WTC11 (cell line): ENCODE measurements at regions not wholly inside any gene's neighbourhood (a gene's known extent, or its start where the extent isn't known, plus 50 kb on each side); places are given as distances from the start of the nearest gene placed in this dataset.

Experiments used
- ATAC-seq: fragments of 200-7000 bp; cut with Tn5 transposase; 2 replicates; pipeline ENCODE4 v1.10.0; 2021; ENCODE audit warnings: mild to moderate bottlenecking, moderate library complexity
- CTCF ChIA-PET: fragments of 300-600 bp; sonication (Branson Sonifier 250); formaldehyde crosslinking; loops from one replicate; lab custom pipeline; 2021; ENCODE audit warnings: antibody characterized with exemption; lab: Charles Lee
- POLR2A ChIA-PET: fragments of 350-600 bp; sonication (Branson Sonifier 250); formaldehyde crosslinking; loops from one replicate; lab custom pipeline; 2021; ENCODE audit warnings: antibody characterized with exemption; lab: Charles Lee
- DNase-seq: peaks from one replicate; pipeline ENCODE4 v3.0.0; 2021; ENCODE audit warnings: low spot score
- H3K27ac Mint-ChIP-seq: 2 replicates; pipeline ENCODE4 v1.8.0; 2021; ENCODE audit warnings: mixed read lengths
- H3K27me3 Mint-ChIP-seq: 2 replicates; pipeline ENCODE4 v1.8.0; 2021; ENCODE audit warnings: low read depth, mild to moderate bottlenecking, moderate library complexity, mixed read lengths
- H3K36me3 Mint-ChIP-seq: 2 replicates; pipeline ENCODE4 v1.8.0; 2021; ENCODE audit warnings: mixed read lengths
- H3K4me1 Mint-ChIP-seq: 2 replicates; pipeline ENCODE4 v1.8.0; 2022; ENCODE audit warnings: mixed read lengths
- H3K4me3 Mint-ChIP-seq: 2 replicates; pipeline ENCODE4 v1.8.0; 2021; ENCODE audit warnings: mild to moderate bottlenecking, moderate library complexity, mixed read lengths
- H3K9me3 Mint-ChIP-seq: 2 replicates; pipeline ENCODE4 v1.8.0; 2021; ENCODE audit warnings: mixed read lengths
- EMX1 ChIP-seq: fragments of 250-450 bp; sonication (Bioruptor Pico); IDR thresholded peaks from 2 replicates; pipeline ENCODE4 v1.8.0; 2021; ENCODE audit warnings: mild to moderate bottlenecking
- ERG ChIP-seq: fragments of 250-450 bp; sonication (Bioruptor Pico); IDR thresholded peaks from 2 replicates; pipeline ENCODE4 v1.8.0; 2021; ENCODE audit warnings: mild to moderate bottlenecking
- FOXJ3 ChIP-seq: sonication (generic); formaldehyde crosslinking; IDR thresholded peaks from 2 replicates; pipeline ENCODE4 v1.9.0; 2021; ENCODE audit warnings: missing genetic modification reagents, mild to moderate bottlenecking, borderline replicate concordance
- HMGXB4 ChIP-seq: sonication (generic); formaldehyde crosslinking; IDR thresholded peaks from 2 replicates; pipeline ENCODE4 v1.8.1; 2023; ENCODE audit warnings: mild to moderate bottlenecking, moderate library complexity, missing genetic modification reagents
- IRF2 ChIP-seq: sonication (generic); formaldehyde crosslinking; IDR thresholded peaks from 2 replicates; pipeline ENCODE4 v1.8.0; 2022; ENCODE audit warnings: low read depth, missing genetic modification reagents, borderline replicate concordance
- JAZF1 ChIP-seq: fragments of 250-450 bp; sonication (Bioruptor Pico); IDR thresholded peaks from 2 replicates; pipeline ENCODE4 v1.9.0; 2021; ENCODE audit warnings: moderate library complexity, mild to moderate bottlenecking, inconsistent platforms
- MXD4 ChIP-seq: fragments of 250-450 bp; sonication (Bioruptor Pico); IDR thresholded peaks from 2 replicates; pipeline ENCODE4 v1.8.0; 2021; ENCODE audit warnings: mild to moderate bottlenecking, moderate library complexity, borderline replicate concordance
- NR3C1 ChIP-seq: sonication (generic); formaldehyde crosslinking; conservative IDR thresholded peaks from 2 replicates; pipeline ENCODE4 v1.8.1; 2023; ENCODE audit warnings: low read depth, mild to moderate bottlenecking, missing genetic modification reagents
- SP1 ChIP-seq: sonication (generic); formaldehyde crosslinking; conservative IDR thresholded peaks from 2 replicates; pipeline ENCODE4 v1.8.1; 2022; ENCODE audit warnings: missing genetic modification reagents
- ZNF138 ChIP-seq: sonication (generic); formaldehyde crosslinking; conservative IDR thresholded peaks from 2 replicates; pipeline ENCODE4 v1.8.1; 2022; ENCODE audit warnings: mild to moderate bottlenecking, moderate library complexity, missing genetic modification reagents
- ZNF219 ChIP-seq: sonication (generic); formaldehyde crosslinking; IDR thresholded peaks from 2 replicates; pipeline ENCODE4 v1.8.0; 2023; ENCODE audit warnings: missing genetic modification reagents, mild to moderate bottlenecking, borderline replicate concordance
- ZNF232 ChIP-seq: sonication (generic); formaldehyde crosslinking; IDR thresholded peaks from 2 replicates; pipeline ENCODE4 v1.8.0; 2022; ENCODE audit warnings: mild to moderate bottlenecking, missing genetic modification reagents
- ZNF416 ChIP-seq: fragments of 250-450 bp; sonication (Bioruptor Pico); IDR thresholded peaks from 2 replicates; pipeline ENCODE4 v1.9.0; 2021; ENCODE audit warnings: mild to moderate bottlenecking, inconsistent platforms
- TF ChIP-seq, protein P1 (sequence below): sonication (generic); formaldehyde crosslinking; conservative IDR thresholded peaks from 2 replicates; pipeline ENCODE4 v1.8.1; 2022; ENCODE audit warnings: mild to moderate bottlenecking, missing genetic modification reagents
- TF ChIP-seq, protein P2 (sequence below): sonication (generic); formaldehyde crosslinking; IDR thresholded peaks from 2 replicates; pipeline ENCODE4 v1.8.1; 2023; ENCODE audit warnings: mild to moderate bottlenecking, missing genetic modification reagents, borderline replicate concordance
- TF ChIP-seq, protein P3 (sequence below): sonication (generic); formaldehyde crosslinking; IDR thresholded peaks from 2 replicates; pipeline ENCODE4 v1.8.1; 2022; ENCODE audit warnings: mild to moderate bottlenecking, moderate library complexity, missing genetic modification reagents
- TF ChIP-seq, protein P4 (sequence below): sonication (generic); formaldehyde crosslinking; IDR thresholded peaks from 2 replicates; pipeline ENCODE4 v1.8.1; 2022; ENCODE audit warnings: missing genetic modification reagents, borderline replicate concordance

GRCh38 chr18:73677450-73677849 lies 470.2 kb downstream of the FBXO15 start:
- Mint-ChIP-seq H3K4me3 (no peak overlapping the region), H3K9me3 (no peaks in the 10 kb centered on the region), H3K4me1 (0 out of 2 replicates have a peak, but pooled peaks cover 3% of the 10 kb centered on the region), H3K27ac (no peak overlapping the region), H3K36me3 (no peaks in the 10 kb centered on the region), H3K27me3 (no peaks in the 10 kb centered on the region)
- TF ChIP-seq JAZF1 (CRISPR knock-in tag): no peak
- no peak for TF ChIP-seq ZNF232 (CRISPR knock-in tag)
- no peak for TF ChIP-seq EMX1 (CRISPR knock-in tag)
- TF ChIP-seq NR3C1 (CRISPR knock-in tag): no peak
- TF ChIP-seq MXD4: no peak
- TF ChIP-seq SP1 (CRISPR knock-in tag): no peak
- no peak for TF ChIP-seq ZNF416 (CRISPR knock-in tag)
- TF ChIP-seq FOXJ3 (CRISPR knock-in tag): no peak
- TF ChIP-seq ZNF138 (CRISPR knock-in tag): no peak
- no peak for TF ChIP-seq ERG (CRISPR knock-in tag)
- no peak for TF ChIP-seq IRF2 (CRISPR knock-in tag)
- TF ChIP-seq, protein P1, sequence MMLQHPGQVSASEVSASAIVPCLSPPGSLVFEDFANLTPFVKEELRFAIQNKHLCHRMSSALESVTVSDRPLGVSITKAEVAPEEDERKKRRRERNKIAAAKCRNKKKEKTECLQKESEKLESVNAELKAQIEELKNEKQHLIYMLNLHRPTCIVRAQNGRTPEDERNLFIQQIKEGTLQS: no peak
- TF ChIP-seq, protein P2, sequence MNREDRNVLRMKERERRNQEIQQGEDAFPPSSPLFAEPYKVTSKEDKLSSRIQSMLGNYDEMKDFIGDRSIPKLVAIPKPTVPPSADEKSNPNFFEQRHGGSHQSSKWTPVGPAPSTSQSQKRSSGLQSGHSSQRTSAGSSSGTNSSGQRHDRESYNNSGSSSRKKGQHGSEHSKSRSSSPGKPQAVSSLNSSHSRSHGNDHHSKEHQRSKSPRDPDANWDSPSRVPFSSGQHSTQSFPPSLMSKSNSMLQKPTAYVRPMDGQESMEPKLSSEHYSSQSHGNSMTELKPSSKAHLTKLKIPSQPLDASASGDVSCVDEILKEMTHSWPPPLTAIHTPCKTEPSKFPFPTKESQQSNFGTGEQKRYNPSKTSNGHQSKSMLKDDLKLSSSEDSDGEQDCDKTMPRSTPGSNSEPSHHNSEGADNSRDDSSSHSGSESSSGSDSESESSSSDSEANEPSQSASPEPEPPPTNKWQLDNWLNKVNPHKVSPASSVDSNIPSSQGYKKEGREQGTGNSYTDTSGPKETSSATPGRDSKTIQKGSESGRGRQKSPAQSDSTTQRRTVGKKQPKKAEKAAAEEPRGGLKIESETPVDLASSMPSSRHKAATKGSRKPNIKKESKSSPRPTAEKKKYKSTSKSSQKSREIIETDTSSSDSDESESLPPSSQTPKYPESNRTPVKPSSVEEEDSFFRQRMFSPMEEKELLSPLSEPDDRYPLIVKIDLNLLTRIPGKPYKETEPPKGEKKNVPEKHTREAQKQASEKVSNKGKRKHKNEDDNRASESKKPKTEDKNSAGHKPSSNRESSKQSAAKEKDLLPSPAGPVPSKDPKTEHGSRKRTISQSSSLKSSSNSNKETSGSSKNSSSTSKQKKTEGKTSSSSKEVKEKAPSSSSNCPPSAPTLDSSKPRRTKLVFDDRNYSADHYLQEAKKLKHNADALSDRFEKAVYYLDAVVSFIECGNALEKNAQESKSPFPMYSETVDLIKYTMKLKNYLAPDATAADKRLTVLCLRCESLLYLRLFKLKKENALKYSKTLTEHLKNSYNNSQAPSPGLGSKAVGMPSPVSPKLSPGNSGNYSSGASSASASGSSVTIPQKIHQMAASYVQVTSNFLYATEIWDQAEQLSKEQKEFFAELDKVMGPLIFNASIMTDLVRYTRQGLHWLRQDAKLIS (CRISPR knock-in tag): no peak
- TF ChIP-seq, protein P3, sequence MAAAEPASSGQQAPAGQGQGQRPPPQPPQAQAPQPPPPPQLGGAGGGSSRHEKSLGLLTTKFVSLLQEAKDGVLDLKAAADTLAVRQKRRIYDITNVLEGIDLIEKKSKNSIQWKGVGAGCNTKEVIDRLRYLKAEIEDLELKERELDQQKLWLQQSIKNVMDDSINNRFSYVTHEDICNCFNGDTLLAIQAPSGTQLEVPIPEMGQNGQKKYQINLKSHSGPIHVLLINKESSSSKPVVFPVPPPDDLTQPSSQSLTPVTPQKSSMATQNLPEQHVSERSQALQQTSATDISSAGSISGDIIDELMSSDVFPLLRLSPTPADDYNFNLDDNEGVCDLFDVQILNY (CRISPR knock-in tag): no peak
- no peak for TF ChIP-seq HMGXB4 (CRISPR knock-in tag)
- TF ChIP-seq ZNF219 (CRISPR knock-in tag): no peak
- TF ChIP-seq, protein P4, sequence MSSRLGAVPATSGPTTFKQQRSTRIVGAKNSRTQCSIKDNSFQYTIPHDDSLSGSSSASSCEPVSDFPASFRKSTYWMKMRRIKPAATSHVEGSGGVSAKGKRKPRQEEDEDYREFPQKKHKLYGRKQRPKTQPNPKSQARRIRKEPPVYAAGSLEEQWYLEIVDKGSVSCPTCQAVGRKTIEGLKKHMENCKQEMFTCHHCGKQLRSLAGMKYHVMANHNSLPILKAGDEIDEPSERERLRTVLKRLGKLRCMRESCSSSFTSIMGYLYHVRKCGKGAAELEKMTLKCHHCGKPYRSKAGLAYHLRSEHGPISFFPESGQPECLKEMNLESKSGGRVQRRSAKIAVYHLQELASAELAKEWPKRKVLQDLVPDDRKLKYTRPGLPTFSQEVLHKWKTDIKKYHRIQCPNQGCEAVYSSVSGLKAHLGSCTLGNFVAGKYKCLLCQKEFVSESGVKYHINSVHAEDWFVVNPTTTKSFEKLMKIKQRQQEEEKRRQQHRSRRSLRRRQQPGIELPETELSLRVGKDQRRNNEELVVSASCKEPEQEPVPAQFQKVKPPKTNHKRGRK (CRISPR knock-in tag): no peak
- DNase-seq (no peak), ATAC-seq (no peak)
- CTCF ChIA-PET: no interaction called here
- POLR2A ChIA-PET: no interaction called here
